Adrenal gland (tissue), 5 donors: ENCODE measurements at regions not wholly inside any gene's neighbourhood (a gene's known extent, or its start where the extent isn't known, plus 50 kb on each side); places are given as distances from the start of the nearest gene placed in this dataset.

Source experiments
- CTCF ChIP-seq, 6 experiments: fragments of 450-650 bp in 4 of 6; fragments of 200-600 bp in 2 of 6; sonication (generic) in 1 of 6; IDR thresholded peaks; 1 replicate in 5 of 6; 2 replicates in 1 of 6; pipeline versions ENCODE4 v1.5.1 to v1.8.0; 2016 to 2021; ENCODE audit warnings: antibody characterized with exemption in 6 of 6, mild to moderate bottlenecking in 2 of 6, moderate library complexity in 1 of 6
- POLR2A ChIP-seq, 2 donors: fragments of 450-650 bp; IDR thresholded peaks; one replicate each; pipeline ENCODE4 v1.6.1; 2017; ENCODE audit warnings: antibody characterized with exemption in 2 of 2, mild to moderate bottlenecking in 2 of 2, moderate library complexity in 1 of 2
- donor health status: DM: no; HTN: no; CAD: no.

- TF ChIP-seq CTCF (IDR thresholded peaks at IDR 0.05) (no peak), POLR2A (IDR thresholded peaks at IDR 0.05) (no peak)
Observed at GRCh38 chr5:27437594-27438200, 399.3 kb upstream of the CDH9 start.
